ENCODE measurements at regions not wholly inside any gene's neighbourhood (a gene's known extent, or its start where the extent isn't known, plus 50 kb on each side); places are given as distances from the start of the nearest gene placed in this dataset.
A peak's percentile ranks its signal among the peaks of the same experiment; 100 is the strongest.

GRCh38 chrX:109873574-109873973 lies 129.3 kb upstream of the TMEM164 start:
- no peak for TF ChIP-seq CTCF (IDR thresholded peaks at IDR 0.05)

- TF ChIP-seq CTCF (IDR thresholded peaks at IDR 0.05), result no peak
Observed at GRCh38 chrX:109873983-109874382, 128.9 kb upstream of the TMEM164 start.

- TF ChIP-seq CTCF (IDR thresholded peaks at IDR 0.05), result no peak
Observed at GRCh38 chrX:109874548-109874947, 128.4 kb upstream of the TMEM164 start.

GRCh38 chrX:109875831-109876230 lies 127.1 kb upstream of the TMEM164 start:
- TF ChIP-seq CTCF (IDR thresholded peaks at IDR 0.05), result no peak

DNA sequence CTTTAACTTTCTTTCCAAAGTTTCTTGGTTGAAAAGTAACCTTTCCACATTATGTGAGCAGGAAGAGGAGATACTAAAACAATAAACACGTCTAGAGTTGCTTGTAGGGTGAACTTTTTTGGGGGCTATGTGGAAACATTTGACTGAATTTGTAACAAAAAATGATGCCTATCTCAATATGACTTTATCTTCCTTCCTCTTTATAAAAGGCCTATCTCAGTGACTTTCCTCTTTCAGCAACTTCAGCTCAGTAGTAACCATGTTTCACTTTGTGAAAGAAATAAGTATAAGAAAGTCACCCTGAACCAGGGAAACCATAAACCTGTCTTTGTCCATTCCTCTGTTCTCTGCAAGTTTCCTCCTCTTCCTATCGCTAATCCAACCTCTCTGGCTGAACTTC lies 124.7 kb upstream of the TMEM164 start:
- TF ChIP-seq CTCF (IDR thresholded peaks at IDR 0.05), result no peak

GRCh38 chrX:109879991-109880390 lies 122.9 kb upstream of the TMEM164 start:
- TF ChIP-seq CTCF (IDR thresholded peaks at IDR 0.05), result no peak

- no peak for TF ChIP-seq CTCF (IDR thresholded peaks at IDR 0.05)
Observed at GRCh38 chrX:109880629-109881028, 122.3 kb upstream of the TMEM164 start.

GRCh38 chrX:109886122-109886761 lies 116.7 kb upstream of the TMEM164 start:
- TF ChIP-seq CTCF (IDR thresholded peaks at IDR 0.05), result peak; percentile 64
